K562 (cell line): ENCODE measurements at regions not wholly inside any gene's neighbourhood (a gene's known extent, or its start where the extent isn't known, plus 50 kb on each side); places are given as distances from the start of the nearest gene placed in this dataset.

Experiments
- ATAC-seq: fragments of 200-7000 bp; cut with Tn5 transposase; 3 replicates; pipeline ENCODE4 v1.9.1; 2020; ENCODE audit warnings: moderate library complexity
- BruUV-seq: library from RNA; stranded (reverse); fragments of 400-500 nt; replicated peaks from 2 replicates; lab custom pipeline; 2021; lab: Mats Ljungman, UMichigan
- CTCF ChIA-PET: fragments of 300-600 bp; formaldehyde crosslinking; extraction: SDS; loops from one replicate; lab custom pipeline; 2021; ENCODE audit warnings: low intra/inter-chr PET ratio; lab: Yijun Ruan, JAX
- POLR2A ChIA-PET: fragments of 300-600, 350-650 bp; sonication (Branson Sonifier 250); formaldehyde crosslinking; extraction: SDS; loops from one replicate; lab custom pipeline; 2021; ENCODE audit warnings: antibody characterized with exemption, inconsistent platforms; lab: Yijun Ruan, JAX
- DNase-seq, 4 experiments: peaks; one replicate each; pipeline versions ENCODE4 v3.0.0 to v3.0.0-alpha.2; 2011 to 2018; ENCODE audit warnings: low spot score in 3 of 4, mixed read lengths in 3 of 4; ENCODE audit errors: extremely low read depth in 1 of 4
- FAIRE-seq: peaks from 2 replicates; lab custom pipeline; 2011; peaks lifted over from hg19 to GRCh38; lab: Jason Lieb, UNC
- H2AFZ ChIP-seq: 2 replicates; pipeline ENCODE4 v1.6.0; 2011; ENCODE audit warnings: low read depth, low read length, control low read depth, inconsistent platforms
- H3K27ac ChIP-seq: fragments of 200-600 bp; 3 replicates; pipeline ENCODE4 v1.8.0; 2011; ENCODE audit warnings: low read depth, mild to moderate bottlenecking, control low read depth, inconsistent platforms, low read length, moderate library complexity, mixed read lengths; ENCODE audit errors: extremely low read depth
- H3K27me3 ChIP-seq, 2 experiments: fragments of 300-600 bp in 1 of 2; 2 replicates in 1 of 2; 3 replicates in 1 of 2; pipeline versions ENCODE4 v1.6.0 to v1.8.0; 2011; ENCODE audit warnings: inconsistent platforms in 2 of 2, low read length in 2 of 2, mild to moderate bottlenecking in 1 of 2, mixed read lengths in 1 of 2, moderate library complexity in 1 of 2; ENCODE audit not compliant: control insufficient read depth in 2 of 2, insufficient read depth in 2 of 2
- H3K36me3 ChIP-seq: fragments of 300-600 bp; 3 replicates; pipeline ENCODE4 v1.8.0; 2011; ENCODE audit warnings: mild to moderate bottlenecking, low read length, inconsistent platforms; ENCODE audit not compliant: control insufficient read depth, insufficient read depth
- H3K4me1 ChIP-seq, 2 experiments: fragments of 200-600 bp in 1 of 2; replicated peaks in 1 of 2; 2 replicates in 1 of 2; 3 replicates in 1 of 2; pipeline versions ENCODE4 v1.5.1 to v1.8.0; 2011; ENCODE audit warnings: inconsistent platforms in 2 of 2, low read length in 2 of 2, mild to moderate bottlenecking in 1 of 2, mixed read lengths in 1 of 2, moderate library complexity in 1 of 2; ENCODE audit not compliant: control insufficient read depth in 2 of 2, insufficient read depth in 2 of 2
- H3K4me2 ChIP-seq: 2 replicates; pipeline ENCODE4 v1.6.1; 2011; ENCODE audit warnings: low read length, control low read depth, inconsistent platforms, mixed read lengths; ENCODE audit not compliant: insufficient read depth
- H3K4me3 ChIP-seq: fragments of 200-600 bp; sonication (generic), shearing (Covaris generic); 2 replicates; pipeline ENCODE4 v1.5.1; 2016; ENCODE audit warnings: control low read depth, inconsistent platforms
- H3K79me2 ChIP-seq: fragments of 200-600 bp; 3 replicates; pipeline ENCODE4 v1.8.0; 2011; ENCODE audit warnings: low read length, inconsistent platforms; ENCODE audit not compliant: control insufficient read depth, insufficient read depth
- H3K9ac ChIP-seq, 2 experiments: 2 replicates each; pipeline versions ENCODE4 v1.6.0 to v1.6.1; 2011; ENCODE audit warnings: low read depth in 2 of 2, low read length in 2 of 2, control low read depth in 1 of 2, inconsistent platforms in 1 of 2, mild to moderate bottlenecking in 1 of 2, mixed read lengths in 1 of 2; ENCODE audit not compliant: insufficient read depth in 1 of 2
- H3K9me1 ChIP-seq: one replicate; pipeline ENCODE4 v1.6.0; 2011; ENCODE audit warnings: inconsistent platforms, mild to moderate bottlenecking, low read length, moderate library complexity; ENCODE audit not compliant: control insufficient read depth, insufficient read depth
- H3K9me3 ChIP-seq: replicated peaks from 2 replicates; pipeline ENCODE4 v1.5.1; 2011; ENCODE audit warnings: low read depth, low read length, inconsistent platforms; ENCODE audit not compliant: control insufficient read depth, insufficient read depth
- H4K20me1 ChIP-seq: replicated peaks from 2 replicates; pipeline ENCODE4 v1.6.1; 2011; ENCODE audit warnings: low read length, inconsistent platforms, mixed read lengths; ENCODE audit not compliant: control insufficient read depth, insufficient read depth
- CTCF ChIP-seq, 3 experiments: IDR thresholded peaks in 2 of 3; conservative IDR thresholded peaks in 1 of 3; 2 replicates each; pipeline ENCODE4 v1.5.1; 2011 to 2012; ENCODE audit warnings: low read length in 3 of 3, mild to moderate bottlenecking in 3 of 3, control low read depth in 2 of 3, improper control_type of control experiment in 1 of 3, inconsistent platforms in 1 of 3, low read depth in 1 of 3, mixed read lengths in 1 of 3, moderate library complexity in 1 of 3; ENCODE audit not compliant: insufficient read depth in 2 of 3
- KDM4B ChIP-seq, 2 experiments: fragments of 450-650 bp in 1 of 2; sonication (generic) in 1 of 2; IDR thresholded peaks; 2 replicates each; pipeline ENCODE4 v1.6.1; 2016 to 2017; ENCODE audit warnings: borderline replicate concordance in 2 of 2, antibody characterized with exemption in 1 of 2, low read depth in 1 of 2, mild to moderate bottlenecking in 1 of 2
- MBD1 ChIP-seq: fragments of 250-450 bp; sonication (Bioruptor Pico); IDR thresholded peaks from 2 replicates; pipeline ENCODE4 v1.8.0; 2022; ENCODE audit warnings: inconsistent platforms
- PKNOX1 ChIP-seq: fragments of 450-650 bp; IDR thresholded peaks from 2 replicates; pipeline ENCODE4 v1.6.1; 2016
- REST ChIP-seq, 2 experiments: fragments of 450-650 bp; formaldehyde crosslinking in 1 of 2; IDR thresholded peaks; 2 replicates each; pipeline versions ENCODE4 v1.4.0 to v1.6.1; 2014 to 2020; ENCODE audit warnings: mild to moderate bottlenecking in 2 of 2, borderline replicate concordance in 1 of 2, low read depth in 1 of 2
- WGBS: fragments of 100-300 bp; shearing (Covaris generic); methylation state at CpG from one replicate; pipeline ENCODE4 v1.1.6; 2016; ENCODE audit warnings: low coverage, mixed read lengths; ENCODE audit not compliant: insufficient coverage; ENCODE audit errors: missing lambda C conversion rate; 5-methylcytosine and 5-hydroxymethylcytosine counted together
- in situ Hi-C: fragments of 300-500 bp; cut with MboI; formaldehyde crosslinking; loops from 4 replicates; pipeline ENCODE4 v1.15.0; 2018; ENCODE audit warnings: inconsistent platforms, mixed read lengths
- intact Hi-C: fragments of 100-400 bp; cut with micrococcal nuclease; formaldehyde crosslinking; loops from 2 replicates; pipeline ENCODE4 v1.14.2; 2022

- peak; percentile 11 for FAIRE-seq
- ATAC-seq = peak; percentile 74
- Histone ChIP-seq H3K27ac (peak overlapping the region; percentile 79), H3K9me1 (no peaks in the 10 kb centered on the region), H4K20me1 (no peaks in the 10 kb centered on the region), H3K9ac (peak overlapping the region in 1 of 2 experiments; percentile 70; a peak in 2 of 4 replicates), H3K4me2 (peak overlapping the region; percentile 71), H3K4me1 (peaks cover 0 to 20% of the 10 kb centered on the region in 2 experiments; a peak in 2 of 5 replicates), H3K4me3 (peak overlapping the region; percentile 4; the same call in 1 of the 2 replicates), H3K36me3 (no peaks in the 10 kb centered on the region), H2AFZ (peak overlapping the region; percentile 97), H3K27me3 (no peaks in the 10 kb centered on the region), H3K79me2 (no peaks in the 10 kb centered on the region), H3K9me3 (no peaks in the 10 kb centered on the region)
- no TSS peak for BruUV-seq
- intact Hi-C loops (no loop called here), in situ Hi-C loops (no loop called here)
- peak; percentile 23 to 58 (median 47) for DNase-seq
- ChIA-PET CTCF (no interaction called here), POLR2A (interaction anchor here (0.6 to 0.7 kb wide), 2 partner anchors 230 to 327 kb away, joined by 3 read pairs; no protein-coding TSS in a partner anchor)
- 1% methylated on average over 6 of the region's 6 CpGs for WGBS
- TF ChIP-seq CTCF (IDR thresholded peaks at IDR 0.05 in 2 of 3, conservative IDR thresholded peaks at IDR 0.05 in 1 of 3; ENCODE audit: insufficient read depth in 2 of 3, low read depth in 1 of 3, low read length in 3 of 3) (peak in 1 of 3 experiments; percentile 18; a peak in 1 of 6 replicates), MBD1 (CRISPR knock-in tag) (no peak), REST (IDR thresholded peaks at IDR 0.05; ENCODE audit: borderline replicate concordance) (no peak), REST (CRISPR knock-in tag; IDR thresholded peaks at IDR 0.05; ENCODE audit: low read depth) (no peak), KDM4B (IDR thresholded peaks at IDR 0.05; ENCODE audit: borderline replicate concordance in 2 of 2, low read depth in 1 of 2) (0 out of 4 replicates have a peak, but pooled peaks of 1 of the 2 experiments have one; percentile 52), PKNOX1 (no peak)
Measured at GRCh38 chr20:53828682-53829254, 235.1 kb upstream of the ZNF217 start.
